Fibroblast of the aortic adventitia (primary cell): ENCODE measurements at regions not wholly inside any gene's neighbourhood (a gene's known extent, or its start where the extent isn't known, plus 50 kb on each side); places are given as distances from the start of the nearest gene placed in this dataset.

Experiments
- DNase-seq: peaks from one replicate; pipeline ENCODE4 v3.0.0-alpha.2; 2010; ENCODE audit warnings: low read depth
- H3K4me3 ChIP-seq: 2 replicates; pipeline ENCODE4 v1.5.1; 2011; ENCODE audit warnings: low read depth, mild to moderate bottlenecking, control low read depth, low read length, moderate library complexity
- TF ChIP-seq, protein P1 (sequence below): IDR thresholded peaks from 2 replicates; pipeline ENCODE4 v1.5.1; 2011; ENCODE audit warnings: mild to moderate bottlenecking, low read length, control low read depth, inconsistent platforms; ENCODE audit not compliant: insufficient read depth

- no peak for DNase-seq
- H3K4me3 ChIP-seq: no peak overlapping the region
- TF ChIP-seq, protein P1, sequence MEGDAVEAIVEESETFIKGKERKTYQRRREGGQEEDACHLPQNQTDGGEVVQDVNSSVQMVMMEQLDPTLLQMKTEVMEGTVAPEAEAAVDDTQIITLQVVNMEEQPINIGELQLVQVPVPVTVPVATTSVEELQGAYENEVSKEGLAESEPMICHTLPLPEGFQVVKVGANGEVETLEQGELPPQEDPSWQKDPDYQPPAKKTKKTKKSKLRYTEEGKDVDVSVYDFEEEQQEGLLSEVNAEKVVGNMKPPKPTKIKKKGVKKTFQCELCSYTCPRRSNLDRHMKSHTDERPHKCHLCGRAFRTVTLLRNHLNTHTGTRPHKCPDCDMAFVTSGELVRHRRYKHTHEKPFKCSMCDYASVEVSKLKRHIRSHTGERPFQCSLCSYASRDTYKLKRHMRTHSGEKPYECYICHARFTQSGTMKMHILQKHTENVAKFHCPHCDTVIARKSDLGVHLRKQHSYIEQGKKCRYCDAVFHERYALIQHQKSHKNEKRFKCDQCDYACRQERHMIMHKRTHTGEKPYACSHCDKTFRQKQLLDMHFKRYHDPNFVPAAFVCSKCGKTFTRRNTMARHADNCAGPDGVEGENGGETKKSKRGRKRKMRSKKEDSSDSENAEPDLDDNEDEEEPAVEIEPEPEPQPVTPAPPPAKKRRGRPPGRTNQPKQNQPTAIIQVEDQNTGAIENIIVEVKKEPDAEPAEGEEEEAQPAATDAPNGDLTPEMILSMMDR: no peak
Observed at GRCh38 chr5:89302102-89302891, 419.3 kb upstream of the MEF2C start.

GRCh38 chr5:89301321-89302025 is 418.5 kb upstream of the MEF2C start:
- TF ChIP-seq, protein P1: no peak
- no peak for DNase-seq

GRCh38 chr5:89300426-89300970 is 417.5 kb upstream of the MEF2C start:
- no peak for DNase-seq
- TF ChIP-seq, protein P1: no peak
- H3K4me3 ChIP-seq: no peak overlapping the region

More at GRCh38 chr5:89301321-89302025, 418.5 kb upstream of the MEF2C start:
- no peak overlapping the region for H3K4me3 ChIP-seq

- TF ChIP-seq, protein P1: no peak
- no peak for DNase-seq
- H3K4me3 ChIP-seq: no peak overlapping the region
Observed at GRCh38 chr5:89299998-89300397, 417.0 kb upstream of the MEF2C start.

GRCh38 chr5:89297066-89297465 is 414.1 kb upstream of the MEF2C start:
- no peak overlapping the region for H3K4me3 ChIP-seq
- TF ChIP-seq, protein P1: no peak

GRCh38 chr5:89293810-89294209 is 410.8 kb upstream of the MEF2C start:
- TF ChIP-seq, protein P1: no peak
- DNase-seq: peak; percentile 72
- H3K4me3 ChIP-seq: no peak overlapping the region

More at GRCh38 chr5:89297066-89297465, 414.1 kb upstream of the MEF2C start:
- no peak for DNase-seq
